Stimulated activated CD4-positive, alpha-beta T cell treated with anti-CD3 and anti-CD28 coated beads, Interleukin-4, amount 100 ng/mL, for 24 hours (primary cell): ENCODE measurements at regions not wholly inside any gene's neighbourhood (a gene's known extent, or its start where the extent isn't known, plus 50 kb on each side); places are given as distances from the start of the nearest gene placed in this dataset.
"Not testable (repeated sequence)": the region's sequence is repeated elsewhere in the genome, so short reads cannot be mapped to it uniquely, and the experiment has no call there.

ENCODE experiments used
- DNase-seq: peaks from one replicate; pipeline ENCODE4 v3.0.0-alpha.2; 2020

- no peak for DNase-seq
These were observed 316.2 kb upstream of the PPP2R3A start for GRCh38 chr3:135649361-135649760.

- no peak for DNase-seq
These were observed 315.2 kb upstream of the PPP2R3A start for GRCh38 chr3:135650309-135650708.

- no peak for DNase-seq
These were observed 313.1 kb upstream of the PPP2R3A start for GRCh38 chr3:135652388-135652787.

GRCh38 chr3:135655328-135655727 is 310.2 kb upstream of the PPP2R3A start:
- no peak for DNase-seq

DNA sequence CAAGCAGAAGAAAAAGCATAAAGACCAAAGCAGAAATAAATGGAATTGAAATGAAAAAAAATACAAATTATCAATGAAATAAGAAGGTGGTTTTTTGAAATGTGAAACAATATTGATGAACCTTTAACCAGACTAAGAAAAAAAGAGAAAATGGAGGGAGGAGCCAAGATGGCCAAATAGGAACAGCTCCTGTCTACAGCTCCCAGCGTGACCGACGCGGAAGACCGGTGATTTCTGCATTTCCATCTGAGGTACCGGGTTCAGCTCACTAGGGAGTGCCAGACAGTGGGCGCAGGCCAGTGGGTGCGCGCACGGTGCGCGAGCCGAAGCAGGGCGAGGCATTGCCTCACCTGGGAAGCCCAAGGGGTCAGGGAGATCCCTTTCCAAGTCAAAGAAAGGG is 307.1 kb upstream of the PPP2R3A start:
- not testable (repeated sequence) for DNase-seq

GRCh38 chr3:135667061-135667460 is 298.5 kb upstream of the PPP2R3A start:
- DNase-seq, result no peak

GRCh38 chr3:135674508-135674907 is 291.0 kb upstream of the PPP2R3A start:
- no peak for DNase-seq

- no peak for DNase-seq
These were observed 287.1 kb upstream of the PPP2R3A start for GRCh38 chr3:135678386-135678785.

DNA sequence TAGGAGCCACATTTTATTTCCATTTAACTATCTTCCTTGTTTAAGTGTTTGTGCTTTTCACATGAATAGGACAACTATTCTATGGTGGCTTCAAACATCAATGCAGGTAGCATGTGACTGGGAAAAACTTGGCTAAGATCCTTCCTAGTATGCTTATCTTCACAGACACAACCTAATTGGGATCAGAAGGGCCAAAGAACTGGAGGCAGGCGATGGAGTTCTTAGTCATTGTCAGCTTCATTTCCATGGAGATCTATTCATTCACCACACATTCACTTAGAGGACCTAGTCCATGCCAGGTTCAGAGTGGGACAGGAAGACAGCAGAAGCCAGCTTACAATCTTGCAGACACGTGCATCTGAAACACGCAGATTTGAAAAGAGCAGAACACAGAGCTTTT is 277.5 kb upstream of the PPP2R3A start:
- DNase-seq, result no peak

DNA sequence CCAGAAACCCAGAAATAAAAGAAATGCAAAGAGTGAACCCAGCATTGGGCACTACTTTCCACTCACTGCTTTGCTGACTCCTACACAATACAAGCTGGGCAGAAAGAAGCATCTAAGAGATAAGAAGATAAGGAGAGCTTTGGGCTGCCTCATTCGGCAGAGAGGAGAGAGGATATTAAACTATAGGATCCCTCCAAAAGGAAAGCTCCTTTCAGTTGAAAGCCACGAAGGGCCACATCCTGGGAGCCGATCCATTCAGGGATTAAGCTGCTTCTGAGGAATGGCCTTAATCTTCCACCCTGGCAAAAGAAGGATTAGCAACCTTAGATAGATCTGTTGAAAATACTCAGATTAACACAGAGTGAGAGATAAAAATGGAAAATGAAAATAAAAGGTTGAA is 274.9 kb upstream of the PPP2R3A start:
- no peak for DNase-seq

DNA sequence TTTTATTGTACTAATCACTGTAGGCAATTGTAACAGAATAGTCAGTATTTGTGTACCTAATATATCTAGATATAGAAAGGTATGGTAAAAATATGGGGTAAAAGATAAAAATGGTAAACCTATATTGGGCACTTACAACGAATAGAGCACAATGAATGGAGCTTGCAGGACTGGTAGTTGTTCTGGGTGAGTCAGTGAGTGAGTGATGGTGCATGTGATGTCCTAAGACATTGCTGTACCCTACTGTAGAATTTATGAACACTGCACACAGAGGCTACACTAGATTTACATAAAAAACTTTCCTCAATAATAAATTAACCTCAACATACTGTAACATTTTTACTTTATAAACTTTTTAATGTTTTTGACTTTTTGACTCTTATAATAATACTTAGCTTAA is 274.3 kb upstream of the PPP2R3A start:
- DNase-seq, result no peak

DNA sequence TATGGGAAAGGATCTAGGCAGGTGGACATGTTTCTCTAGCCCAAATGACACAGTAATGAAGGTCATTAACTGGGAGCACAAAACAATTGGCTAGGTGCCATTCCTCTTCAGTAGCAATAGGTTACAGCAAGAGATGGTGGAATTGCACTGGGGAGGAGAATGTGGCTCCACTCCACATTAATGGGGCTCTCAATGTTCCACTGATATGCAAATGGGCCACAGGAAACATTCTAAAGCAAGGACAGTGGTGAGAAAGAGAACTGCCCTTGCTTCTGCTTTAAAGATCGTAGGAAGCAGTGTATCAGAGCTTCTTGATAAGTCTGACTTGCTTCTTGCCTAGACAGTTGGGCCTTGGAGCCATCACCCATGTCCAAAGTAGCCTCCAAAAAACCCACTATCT is 271.4 kb upstream of the PPP2R3A start:
- no peak for DNase-seq

DNA sequence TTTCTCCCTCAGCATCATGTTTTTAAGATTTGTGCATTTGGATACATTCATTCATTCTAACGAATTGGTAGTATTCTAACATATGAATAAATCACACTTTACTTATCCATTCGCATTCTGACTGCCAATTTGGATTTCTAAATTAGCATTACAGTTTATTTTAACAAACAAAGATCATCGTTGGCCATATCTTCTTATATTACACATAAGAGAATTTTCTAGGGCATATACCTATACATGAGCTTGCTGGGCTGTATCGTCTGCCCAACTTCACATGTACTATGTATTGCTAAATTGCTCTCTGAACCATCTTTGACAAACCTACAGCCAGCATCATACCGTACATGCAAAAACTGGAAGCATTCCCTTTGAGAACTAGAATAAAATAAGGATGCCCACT is 265.8 kb upstream of the PPP2R3A start:
- no peak for DNase-seq

DNA sequence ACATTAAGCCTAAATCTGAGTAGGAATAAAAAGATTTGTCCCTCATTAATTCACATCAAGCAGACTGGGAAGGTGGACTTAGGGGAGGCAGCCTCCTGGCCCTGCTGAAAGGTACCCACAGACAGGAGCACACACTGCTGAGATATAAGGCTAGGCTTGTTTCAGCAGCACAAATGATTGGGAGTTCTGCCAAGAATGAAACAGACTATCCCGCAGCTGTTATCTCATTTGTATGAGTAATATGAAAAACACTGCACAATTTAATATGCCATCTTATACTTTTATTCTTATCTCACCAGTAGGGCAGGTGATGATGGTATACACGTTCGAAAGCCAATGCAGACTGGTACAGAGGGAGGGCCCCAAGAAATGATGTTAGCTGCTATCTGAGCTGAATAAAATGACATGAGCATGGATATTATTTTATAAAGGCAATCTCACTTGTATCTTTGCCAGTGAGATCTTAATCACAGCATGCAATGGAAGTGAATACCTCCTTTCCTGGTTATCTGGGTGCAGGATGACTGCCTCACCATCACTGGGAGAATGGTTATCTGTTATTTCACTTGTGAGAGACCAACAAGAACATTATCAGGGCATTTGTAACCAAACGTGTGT is 258.7 kb upstream of the PPP2R3A start:
- no peak for DNase-seq

DNA sequence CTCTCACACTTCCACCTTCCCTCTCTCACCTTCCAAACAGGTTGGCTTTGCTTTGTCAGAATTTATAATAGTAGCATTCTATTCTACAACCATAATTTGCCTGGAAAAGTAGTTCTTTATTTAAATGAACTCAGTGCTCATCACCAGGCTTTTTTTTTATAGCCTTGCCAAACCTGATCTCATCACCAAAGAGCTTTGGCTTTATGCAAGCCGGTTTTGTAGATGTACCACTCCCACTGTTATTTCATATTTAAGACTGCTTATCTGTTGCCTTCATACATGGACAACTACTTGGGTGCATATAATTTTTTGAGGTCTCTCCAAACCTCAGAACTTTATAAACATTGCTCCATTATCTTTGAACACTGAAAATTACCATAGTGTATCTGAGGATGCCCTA is 246.1 kb upstream of the PPP2R3A start:
- DNase-seq, result no peak

DNA sequence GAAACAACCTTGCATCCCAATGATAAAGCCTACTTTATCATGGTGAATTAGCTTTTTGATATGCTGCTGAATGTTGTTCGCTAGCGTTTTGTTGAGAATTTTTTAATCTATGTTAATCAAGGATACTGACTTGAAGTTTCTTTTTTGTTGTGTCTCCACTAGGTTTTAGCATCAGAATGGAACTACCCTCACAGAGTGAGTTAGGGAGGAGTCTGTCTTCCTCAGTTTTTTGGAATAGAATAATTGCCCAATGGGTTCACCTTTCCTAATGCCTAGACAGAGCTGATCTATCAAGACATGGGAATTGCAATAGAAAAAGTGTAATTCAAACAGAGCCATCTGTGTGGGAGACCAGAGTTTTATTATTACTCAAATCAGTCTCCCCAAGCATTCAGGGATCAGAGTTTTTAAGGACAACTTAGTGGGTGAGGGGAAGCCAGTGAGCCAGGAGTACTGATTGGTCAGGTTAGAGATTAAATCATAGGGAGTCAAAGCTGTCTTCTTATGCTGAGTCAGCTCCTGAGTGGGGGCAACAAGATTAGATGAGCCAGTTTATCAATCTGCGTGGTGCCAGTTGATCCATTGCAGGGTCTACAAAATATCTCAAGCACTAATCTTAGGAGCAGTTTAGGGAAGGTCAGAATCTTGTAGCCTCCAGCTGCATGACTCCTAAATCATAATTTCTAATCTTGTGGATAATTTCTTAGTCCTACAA is 237.4 kb upstream of the PPP2R3A start:
- DNase-seq, result no peak

DNA sequence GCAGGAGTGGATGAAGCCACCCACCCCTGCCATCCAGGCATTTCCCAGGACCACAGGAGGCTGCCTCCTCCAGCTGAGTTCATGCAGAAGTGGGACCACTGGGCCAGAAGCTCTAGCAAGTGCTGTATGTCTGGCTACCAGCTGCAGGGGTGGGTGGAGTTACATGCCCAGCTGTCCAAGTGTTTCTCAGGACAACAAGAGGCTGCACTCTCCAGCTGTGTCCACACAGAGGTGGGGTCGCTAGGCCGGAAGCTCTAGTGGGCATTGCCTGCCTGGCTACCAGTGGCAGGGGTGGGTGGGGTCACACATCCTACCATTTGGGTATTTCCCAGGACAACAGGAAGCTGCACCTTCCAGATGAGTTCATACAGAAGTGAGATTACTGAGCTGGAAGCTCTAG is 234.0 kb upstream of the PPP2R3A start:
- DNase-seq, result no peak

DNA sequence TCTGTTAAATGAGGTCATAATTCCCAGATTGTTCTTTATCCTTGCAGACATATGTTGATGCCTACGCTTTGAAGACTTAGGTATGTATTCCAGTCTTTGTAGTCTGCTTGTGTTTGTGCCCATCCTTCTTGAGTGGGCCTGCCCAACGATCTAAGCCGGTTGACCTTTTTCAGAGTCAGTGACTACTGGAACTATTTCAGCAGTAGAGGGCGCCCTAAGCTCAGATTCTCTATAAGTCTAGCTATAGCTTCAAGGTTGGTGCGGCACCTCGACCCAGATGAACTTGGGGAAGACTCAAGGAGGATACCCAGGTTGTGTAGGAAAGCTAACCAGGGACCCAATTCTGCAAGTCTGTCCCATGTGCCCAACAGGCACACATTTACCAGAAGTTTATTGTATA is 228.8 kb upstream of the PPP2R3A start:
- DNase-seq, result no peak

DNA sequence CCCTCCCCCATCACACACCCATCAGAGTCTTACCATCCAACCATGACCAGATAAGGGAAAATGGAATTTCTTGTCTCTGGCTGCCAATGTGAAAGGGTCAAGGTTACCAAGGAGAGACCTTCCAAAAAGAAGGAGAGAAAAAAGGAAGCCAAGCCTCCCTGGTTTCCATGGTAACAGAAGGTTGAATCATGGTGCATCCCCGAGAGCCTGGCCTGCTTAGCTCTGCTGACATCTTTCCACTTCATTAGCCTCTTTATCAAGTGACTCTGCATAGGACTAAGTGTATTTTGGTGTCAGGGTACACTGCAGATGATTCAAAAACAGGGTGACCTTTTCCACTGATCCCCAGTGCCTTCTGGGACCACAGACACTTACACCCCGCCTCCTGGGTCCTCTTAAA is 225.7 kb upstream of the PPP2R3A start:
- DNase-seq, result no peak

- no peak for DNase-seq
These were observed 225.3 kb upstream of the PPP2R3A start for GRCh38 chr3:135740211-135740610.

- DNase-seq, result no peak
These were observed 224.8 kb upstream of the PPP2R3A start for GRCh38 chr3:135740751-135741150.

GRCh38 chr3:135751991-135752390 is 213.5 kb upstream of the PPP2R3A start:
- no peak for DNase-seq

- DNase-seq, result no peak
These were observed 212.7 kb upstream of the PPP2R3A start for GRCh38 chr3:135752851-135753250.

GRCh38 chr3:135753506-135753905 is 212.0 kb upstream of the PPP2R3A start:
- DNase-seq, result no peak
